Adipocyte (in vitro differentiated cells): ENCODE measurements at regions not wholly inside any gene's neighbourhood (a gene's known extent, or its start where the extent isn't known, plus 50 kb on each side); places are given as distances from the start of the nearest gene placed in this dataset.
"Not testable (repeated sequence)": the region's sequence is repeated elsewhere in the genome, so short reads cannot be mapped to it uniquely, and the experiment has no call there.

Source experiments
- DNase-seq: peaks from one replicate; pipeline ENCODE4 v3.0.0-alpha.2; 2015; ENCODE audit warnings: low read depth
- H3K27me3 ChIP-seq: replicated peaks from 2 replicates; pipeline ENCODE4 v1.7.0; 2013; ENCODE audit warnings: mild to moderate bottlenecking, low read length, moderate library complexity; ENCODE audit not compliant: control insufficient read depth, insufficient read depth
- H3K36me3 ChIP-seq: 2 replicates; pipeline ENCODE4 v1.7.0; 2013; ENCODE audit warnings: low read length, mild to moderate bottlenecking, moderate library complexity; ENCODE audit not compliant: control insufficient read depth, insufficient read depth, severe bottlenecking
- H3K4me1 ChIP-seq: 2 replicates; pipeline ENCODE4 v1.7.0; 2013; ENCODE audit warnings: mild to moderate bottlenecking, low read length, moderate library complexity; ENCODE audit not compliant: control insufficient read depth, insufficient read depth
- H3K4me3 ChIP-seq: 2 replicates; pipeline ENCODE4 v1.7.0; 2013; ENCODE audit warnings: mild to moderate bottlenecking, low read length, moderate library complexity
- H3K9ac ChIP-seq: 2 replicates; pipeline ENCODE4 v1.7.0; 2013; ENCODE audit warnings: mild to moderate bottlenecking, low read length, moderate library complexity
- H3K9me3 ChIP-seq: 2 replicates; pipeline ENCODE4 v1.7.0; 2013; ENCODE audit warnings: mild to moderate bottlenecking, low read length, moderate library complexity; ENCODE audit not compliant: control insufficient read depth

GRCh38 chr9:75289332-75289731 lies 201.0 kb downstream of the OSTF1 start:
- no peaks in the 10 kb centered on the region for H3K27me3 ChIP-seq
- H3K9me3 ChIP-seq = peaks cover 15% of the 10 kb centered on the region

GRCh38 chr9:75299324-75299723 lies 211.0 kb downstream of the OSTF1 start:
- no peak overlapping the region for H3K9ac ChIP-seq
- H3K4me1 ChIP-seq = no peaks in the 10 kb centered on the region
- H3K4me3 ChIP-seq = no peak overlapping the region
- H3K36me3 ChIP-seq = no peaks in the 10 kb centered on the region
- no peaks in the 10 kb centered on the region for H3K9me3 ChIP-seq
- no peak for DNase-seq
- H3K27me3 ChIP-seq = no peaks in the 10 kb centered on the region

More at GRCh38 chr9:75289332-75289731, 201.0 kb downstream of the OSTF1 start:
- H3K9ac ChIP-seq = no peak overlapping the region
- H3K4me3 ChIP-seq = no peak overlapping the region
- no peaks in the 10 kb centered on the region for H3K36me3 ChIP-seq
- no peaks in the 10 kb centered on the region for H3K4me1 ChIP-seq
- DNase-seq = no peak

- no peak overlapping the region for H3K4me3 ChIP-seq
- no peaks in the 10 kb centered on the region for H3K4me1 ChIP-seq
- no peak overlapping the region for H3K9ac ChIP-seq
- no peak for DNase-seq
- H3K36me3 ChIP-seq = no peaks in the 10 kb centered on the region
- H3K9me3 ChIP-seq = peaks cover 14% of the 10 kb centered on the region
- H3K27me3 ChIP-seq = no peaks in the 10 kb centered on the region
These were observed 245.3 kb downstream of the OSTF1 start for GRCh38 chr9:75333624-75334023.

GRCh38 chr9:75358846-75359245 lies 270.5 kb downstream of the OSTF1 start:
- H3K4me1 ChIP-seq = no peaks in the 10 kb centered on the region
- H3K4me3 ChIP-seq = no peak overlapping the region
- no peaks in the 10 kb centered on the region for H3K36me3 ChIP-seq
- no peak for DNase-seq
- no peaks in the 10 kb centered on the region for H3K27me3 ChIP-seq
- H3K9ac ChIP-seq = no peak overlapping the region
- peaks cover 8% of the 10 kb centered on the region for H3K9me3 ChIP-seq

GRCh38 chr9:75359638-75360037 lies 271.3 kb downstream of the OSTF1 start:
- no peak for DNase-seq

GRCh38 chr9:75360252-75360651 lies 271.9 kb downstream of the OSTF1 start:
- H3K9ac ChIP-seq = no peak overlapping the region
- H3K4me1 ChIP-seq = no peaks in the 10 kb centered on the region
- no peaks in the 10 kb centered on the region for H3K27me3 ChIP-seq
- H3K4me3 ChIP-seq = no peak overlapping the region
- no peaks in the 10 kb centered on the region for H3K36me3 ChIP-seq
- peaks cover 8% of the 10 kb centered on the region for H3K9me3 ChIP-seq
- DNase-seq = no peak

More at GRCh38 chr9:75359638-75360037, 271.3 kb downstream of the OSTF1 start:
- peaks cover 8% of the 10 kb centered on the region for H3K9me3 ChIP-seq
- H3K27me3 ChIP-seq = no peaks in the 10 kb centered on the region
- H3K4me1 ChIP-seq = no peaks in the 10 kb centered on the region
- no peak overlapping the region for H3K4me3 ChIP-seq
- H3K36me3 ChIP-seq = no peaks in the 10 kb centered on the region
- H3K9ac ChIP-seq = no peak overlapping the region

- not testable (repeated sequence) for H3K9me3 ChIP-seq, H3K4me1 ChIP-seq
These were observed 274.1 kb downstream of the OSTF1 start for GRCh38 chr9:75362446-75362845.

GRCh38 chr9:75365196-75365595 lies 276.9 kb downstream of the OSTF1 start:
- DNase-seq = no peak
- H3K9me3 ChIP-seq = peaks cover 8% of the 10 kb centered on the region
- H3K4me1 ChIP-seq = no peaks in the 10 kb centered on the region
- no peak overlapping the region for H3K4me3 ChIP-seq
- no peaks in the 10 kb centered on the region for H3K27me3 ChIP-seq
- no peak overlapping the region for H3K9ac ChIP-seq
- H3K36me3 ChIP-seq = no peaks in the 10 kb centered on the region

More at GRCh38 chr9:75362446-75362845, 274.1 kb downstream of the OSTF1 start:
- not testable (repeated sequence) for H3K36me3 ChIP-seq, DNase-seq, H3K9ac ChIP-seq, H3K27me3 ChIP-seq, H3K4me3 ChIP-seq

- H3K36me3 ChIP-seq = no peaks in the 10 kb centered on the region
- peaks cover 9% of the 10 kb centered on the region for H3K4me1 ChIP-seq
- no peak overlapping the region for H3K9ac ChIP-seq
- peaks cover 10% of the 10 kb centered on the region for H3K9me3 ChIP-seq
- H3K27me3 ChIP-seq = no peaks in the 10 kb centered on the region
- no peak overlapping the region for H3K4me3 ChIP-seq
- no peak for DNase-seq
These were observed 281.7 kb downstream of the OSTF1 start for GRCh38 chr9:75369989-75370388.

- no peak overlapping the region for H3K9ac ChIP-seq
- no peak overlapping the region for H3K4me3 ChIP-seq
- H3K9me3 ChIP-seq = peaks cover 10% of the 10 kb centered on the region
- no peaks in the 10 kb centered on the region for H3K36me3 ChIP-seq
- no peaks in the 10 kb centered on the region for H3K27me3 ChIP-seq
- H3K4me1 ChIP-seq = peaks cover 21% of the 10 kb centered on the region
- DNase-seq = no peak
These were observed 284.4 kb downstream of the OSTF1 start for GRCh38 chr9:75372499-75373268.

GRCh38 chr9:75376680-75377254 lies 288.5 kb downstream of the OSTF1 start:
- Histone ChIP-seq H3K4me1 (peaks cover 28% of the 10 kb centered on the region), H3K9me3 (peaks cover 10% of the 10 kb centered on the region), H3K36me3 (no peaks in the 10 kb centered on the region), H3K9ac (no peak overlapping the region), H3K4me3 (no peak overlapping the region), H3K27me3 (no peaks in the 10 kb centered on the region)
- DNase-seq = no peak
